K562 (cell line): ENCODE measurements at regions not wholly inside any gene's neighbourhood (a gene's known extent, or its start where the extent isn't known, plus 50 kb on each side); places are given as distances from the start of the nearest gene placed in this dataset.

Experiments used
- ATAC-seq: fragments of 200-7000 bp; cut with Tn5 transposase; 3 replicates; pipeline ENCODE4 v1.9.1; 2020; ENCODE audit warnings: moderate library complexity
- BruUV-seq: library from RNA; stranded (reverse); fragments of 400-500 nt; replicated peaks from 2 replicates; lab custom pipeline; 2021; lab: Mats Ljungman, UMichigan
- CTCF ChIA-PET: fragments of 300-600 bp; formaldehyde crosslinking; extraction: SDS; loops from one replicate; lab custom pipeline; 2021; ENCODE audit warnings: low intra/inter-chr PET ratio; lab: Yijun Ruan, JAX
- POLR2A ChIA-PET: fragments of 300-600, 350-650 bp; sonication (Branson Sonifier 250); formaldehyde crosslinking; extraction: SDS; loops from one replicate; lab custom pipeline; 2021; ENCODE audit warnings: antibody characterized with exemption, inconsistent platforms; lab: Yijun Ruan, JAX
- DNase-seq, 4 experiments: peaks; one replicate each; pipeline versions ENCODE4 v3.0.0 to v3.0.0-alpha.2; 2011 to 2018; ENCODE audit warnings: low spot score in 3 of 4, mixed read lengths in 3 of 4; ENCODE audit errors: extremely low read depth in 1 of 4
- FAIRE-seq: peaks from 2 replicates; lab custom pipeline; 2011; peaks lifted over from hg19 to GRCh38; lab: Jason Lieb, UNC
- H2AFZ ChIP-seq: 2 replicates; pipeline ENCODE4 v1.6.0; 2011; ENCODE audit warnings: low read depth, low read length, control low read depth, inconsistent platforms
- H3K27ac ChIP-seq: fragments of 200-600 bp; 3 replicates; pipeline ENCODE4 v1.8.0; 2011; ENCODE audit warnings: low read depth, mild to moderate bottlenecking, control low read depth, inconsistent platforms, low read length, moderate library complexity, mixed read lengths; ENCODE audit errors: extremely low read depth
- H3K27me3 ChIP-seq, 2 experiments: fragments of 300-600 bp in 1 of 2; 2 replicates in 1 of 2; 3 replicates in 1 of 2; pipeline versions ENCODE4 v1.6.0 to v1.8.0; 2011; ENCODE audit warnings: inconsistent platforms in 2 of 2, low read length in 2 of 2, mild to moderate bottlenecking in 1 of 2, mixed read lengths in 1 of 2, moderate library complexity in 1 of 2; ENCODE audit not compliant: control insufficient read depth in 2 of 2, insufficient read depth in 2 of 2
- H3K36me3 ChIP-seq: fragments of 300-600 bp; 3 replicates; pipeline ENCODE4 v1.8.0; 2011; ENCODE audit warnings: mild to moderate bottlenecking, low read length, inconsistent platforms; ENCODE audit not compliant: control insufficient read depth, insufficient read depth
- H3K4me1 ChIP-seq, 2 experiments: fragments of 200-600 bp in 1 of 2; replicated peaks in 1 of 2; 2 replicates in 1 of 2; 3 replicates in 1 of 2; pipeline versions ENCODE4 v1.5.1 to v1.8.0; 2011; ENCODE audit warnings: inconsistent platforms in 2 of 2, low read length in 2 of 2, mild to moderate bottlenecking in 1 of 2, mixed read lengths in 1 of 2, moderate library complexity in 1 of 2; ENCODE audit not compliant: control insufficient read depth in 2 of 2, insufficient read depth in 2 of 2
- H3K4me2 ChIP-seq: 2 replicates; pipeline ENCODE4 v1.6.1; 2011; ENCODE audit warnings: low read length, control low read depth, inconsistent platforms, mixed read lengths; ENCODE audit not compliant: insufficient read depth
- H3K4me3 ChIP-seq: fragments of 200-600 bp; sonication (generic), shearing (Covaris generic); 2 replicates; pipeline ENCODE4 v1.5.1; 2016; ENCODE audit warnings: control low read depth, inconsistent platforms
- H3K79me2 ChIP-seq: fragments of 200-600 bp; 3 replicates; pipeline ENCODE4 v1.8.0; 2011; ENCODE audit warnings: low read length, inconsistent platforms; ENCODE audit not compliant: control insufficient read depth, insufficient read depth
- H3K9ac ChIP-seq, 2 experiments: 2 replicates each; pipeline versions ENCODE4 v1.6.0 to v1.6.1; 2011; ENCODE audit warnings: low read depth in 2 of 2, low read length in 2 of 2, control low read depth in 1 of 2, inconsistent platforms in 1 of 2, mild to moderate bottlenecking in 1 of 2, mixed read lengths in 1 of 2; ENCODE audit not compliant: insufficient read depth in 1 of 2
- H3K9me1 ChIP-seq: one replicate; pipeline ENCODE4 v1.6.0; 2011; ENCODE audit warnings: inconsistent platforms, mild to moderate bottlenecking, low read length, moderate library complexity; ENCODE audit not compliant: control insufficient read depth, insufficient read depth
- H3K9me3 ChIP-seq: replicated peaks from 2 replicates; pipeline ENCODE4 v1.5.1; 2011; ENCODE audit warnings: low read depth, low read length, inconsistent platforms; ENCODE audit not compliant: control insufficient read depth, insufficient read depth
- H4K20me1 ChIP-seq: replicated peaks from 2 replicates; pipeline ENCODE4 v1.6.1; 2011; ENCODE audit warnings: low read length, inconsistent platforms, mixed read lengths; ENCODE audit not compliant: control insufficient read depth, insufficient read depth
- CAMTA2 ChIP-seq: fragments of 250-450 bp; sonication (Bioruptor Pico); conservative IDR thresholded peaks from 2 replicates; pipeline ENCODE4 v1.5.1; 2022
- CBX3 ChIP-seq, 2 experiments: IDR thresholded peaks; 1 replicate in 1 of 2; 2 replicates in 1 of 2; pipeline ENCODE4 v1.6.1; 2012; ENCODE audit warnings: inconsistent platforms in 2 of 2, low read length in 2 of 2, borderline replicate concordance in 1 of 2, control low read depth in 1 of 2
- EP300 ChIP-seq: IDR thresholded peaks from 2 replicates; pipeline ENCODE4 v1.6.1; 2012; ENCODE audit warnings: low read length, improper control_type of control experiment
- MECOM ChIP-seq: fragments of 250-450 bp; sonication (Bioruptor Pico); IDR thresholded peaks from 2 replicates; pipeline ENCODE4 v1.8.0; 2022; ENCODE audit warnings: inconsistent platforms
- NR2C2 ChIP-seq, 2 experiments: fragments of 200-800 bp in 1 of 2; sonication (Bioruptor generic) in 1 of 2; sonication (generic) in 1 of 2; formaldehyde crosslinking in 1 of 2; IDR thresholded peaks; 2 replicates each; pipeline versions ENCODE4 v1.6.1 to v1.8.0; 2016 to 2022; ENCODE audit warnings: mild to moderate bottlenecking in 1 of 2, missing compliant biosample characterization in 1 of 2, missing genetic modification characterization in 1 of 2, missing genetic modification reagents in 1 of 2
- PRMT5 ChIP-seq: sonication (generic); formaldehyde crosslinking; IDR thresholded peaks from 2 replicates; pipeline ENCODE4 v1.5.0; 2020; ENCODE audit warnings: missing genetic modification reagents
- RHOXF2B ChIP-seq: fragments of 250-450 bp; sonication (Bioruptor Pico); conservative IDR thresholded peaks from 2 replicates; pipeline ENCODE4 v1.5.1; 2021
- SMC3 ChIP-seq: conservative IDR thresholded peaks from 2 replicates; pipeline ENCODE4 v1.6.1; 2011; ENCODE audit warnings: low read depth, low read length, improper control_type of control experiment; ENCODE audit not compliant: insufficient read depth
- ZNF146 ChIP-seq: IDR thresholded peaks from one replicate; pipeline ENCODE4 v1.6.1; 2018; ENCODE audit warnings: missing compliant biosample characterization; ENCODE audit not compliant: unreplicated experiment
- ZNF384 ChIP-seq: IDR thresholded peaks from 2 replicates; pipeline ENCODE4 v1.6.1; 2012; ENCODE audit warnings: low read depth, low read length, improper control_type of control experiment
- WGBS: fragments of 100-300 bp; shearing (Covaris generic); methylation state at CpG from one replicate; pipeline ENCODE4 v1.1.6; 2016; ENCODE audit warnings: low coverage, mixed read lengths; ENCODE audit not compliant: insufficient coverage; ENCODE audit errors: missing lambda C conversion rate; 5-methylcytosine and 5-hydroxymethylcytosine counted together
- in situ Hi-C: fragments of 300-500 bp; cut with MboI; formaldehyde crosslinking; loops from 4 replicates; pipeline ENCODE4 v1.15.0; 2018; ENCODE audit warnings: inconsistent platforms, mixed read lengths
- intact Hi-C: fragments of 100-400 bp; cut with micrococcal nuclease; formaldehyde crosslinking; loops from 2 replicates; pipeline ENCODE4 v1.14.2; 2022
- TF ChIP-seq, protein P1 (sequence below): fragments of 450-650 bp; formaldehyde crosslinking; conservative IDR thresholded peaks from 2 replicates; pipeline ENCODE4 v1.4.0; 2022; ENCODE audit warnings: mild to moderate bottlenecking, missing genetic modification characterization

DNA sequence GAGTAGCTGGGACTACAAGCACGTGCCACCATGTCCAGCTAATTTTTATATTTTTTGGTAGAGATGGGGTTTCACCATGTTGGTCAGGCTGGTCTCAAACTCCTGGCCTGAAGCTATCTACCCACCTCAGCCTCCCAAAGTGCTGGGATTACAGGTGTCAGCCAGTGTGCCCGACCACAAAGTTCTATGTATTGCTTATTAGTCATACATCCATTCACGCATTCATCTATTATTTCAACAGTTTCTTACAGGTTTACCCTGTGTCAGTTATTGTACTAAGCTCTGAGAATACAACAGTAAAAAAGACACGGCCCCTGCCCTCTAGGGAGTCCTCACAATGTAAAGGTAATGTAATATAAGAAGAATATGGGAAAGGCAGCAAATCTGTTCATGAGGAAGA lies 188.9 kb upstream of the BTG1 start:
- TF ChIP-seq ZNF146: no peak
- TF ChIP-seq NR2C2 (CRISPR knock-in tag; IDR thresholded peaks at IDR 0.05): no peak
- TF ChIP-seq NR2C2 (tag; IDR thresholded peaks at IDR 0.05): no peak
- TF ChIP-seq MECOM: no peak
- in situ Hi-C loops: no loop called here
- POLR2A ChIA-PET: interaction anchor here (1.3 kb wide), 1 partner anchor 190 kb away, joined by 3 read pairs; no protein-coding TSS in a partner anchor

DNA sequence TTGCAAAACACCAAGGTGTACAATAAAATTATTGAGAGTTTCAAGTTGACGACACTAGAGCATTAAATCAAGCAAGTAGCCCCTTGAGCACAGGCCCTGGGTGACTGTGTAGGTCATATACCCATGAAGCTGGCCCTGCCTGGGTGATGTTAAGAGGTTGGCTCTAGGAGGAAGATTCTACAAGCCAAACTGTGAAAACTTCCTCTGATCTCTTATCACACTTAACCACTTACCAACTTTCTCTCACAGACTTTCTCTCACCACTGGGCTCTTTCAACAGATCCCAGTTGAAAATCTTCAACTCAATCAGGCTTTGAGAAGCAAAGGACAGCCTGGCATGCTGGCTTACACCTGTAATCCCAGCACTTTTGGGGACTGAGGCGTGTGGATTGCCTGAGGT lies 186.9 kb upstream of the BTG1 start:
- Histone ChIP-seq H3K4me3 (no peak overlapping the region), H4K20me1 (no peaks in the 10 kb centered on the region), H2AFZ (no peak overlapping the region), H3K36me3 (no peaks in the 10 kb centered on the region), H3K9ac (no peak overlapping the region), H3K27ac (no peak overlapping the region), H3K79me2 (no peaks in the 10 kb centered on the region), H3K9me3 (no peaks in the 10 kb centered on the region), H3K4me1 (peaks cover 0 to 9% of the 10 kb centered on the region in 2 experiments; a peak in 3 of 5 replicates), H3K9me1 (no peaks in the 10 kb centered on the region), H3K4me2 (no peak overlapping the region), H3K27me3 (no peaks in the 10 kb centered on the region)
- DNase-seq: no peak
- POLR2A ChIA-PET: no interaction called here
- CTCF ChIA-PET: no interaction called here
- in situ Hi-C loops (no loop called here), intact Hi-C loops (no loop called here)
- WGBS: 73% methylated on average over 2 of the region's 2 CpGs
- TF ChIP-seq CBX3 (IDR thresholded peaks at IDR 0.05; ENCODE audit: borderline replicate concordance in 1 of 2, low read length in 2 of 2) (no peak), CAMTA2 (CRISPR knock-in tag) (no peak), SMC3 (no peak), ZNF384 (no peak), EP300 (no peak), PRMT5 (CRISPR knock-in tag) (no peak), RHOXF2B (no peak)
- TF ChIP-seq, protein P1, sequence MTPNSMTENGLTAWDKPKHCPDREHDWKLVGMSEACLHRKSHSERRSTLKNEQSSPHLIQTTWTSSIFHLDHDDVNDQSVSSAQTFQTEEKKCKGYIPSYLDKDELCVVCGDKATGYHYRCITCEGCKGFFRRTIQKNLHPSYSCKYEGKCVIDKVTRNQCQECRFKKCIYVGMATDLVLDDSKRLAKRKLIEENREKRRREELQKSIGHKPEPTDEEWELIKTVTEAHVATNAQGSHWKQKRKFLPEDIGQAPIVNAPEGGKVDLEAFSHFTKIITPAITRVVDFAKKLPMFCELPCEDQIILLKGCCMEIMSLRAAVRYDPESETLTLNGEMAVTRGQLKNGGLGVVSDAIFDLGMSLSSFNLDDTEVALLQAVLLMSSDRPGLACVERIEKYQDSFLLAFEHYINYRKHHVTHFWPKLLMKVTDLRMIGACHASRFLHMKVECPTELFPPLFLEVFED (CRISPR knock-in tag): no peak
- no peak for ATAC-seq
- FAIRE-seq: no peak
- BruUV-seq: no TSS peak

More for the DNA sequence above, 188.9 kb upstream of the BTG1 start:
- Histone ChIP-seq H3K36me3 (no peaks in the 10 kb centered on the region), H4K20me1 (no peaks in the 10 kb centered on the region), H3K79me2 (no peaks in the 10 kb centered on the region), H3K9me1 (no peaks in the 10 kb centered on the region), H3K4me2 (no peak overlapping the region), H3K27me3 (no peaks in the 10 kb centered on the region), H2AFZ (no peak overlapping the region), H3K9me3 (no peaks in the 10 kb centered on the region), H3K9ac (no peak overlapping the region), H3K27ac (no peak overlapping the region), H3K4me3 (no peak overlapping the region), H3K4me1 (peaks cover 3 to 9% of the 10 kb centered on the region in 2 experiments; a peak in 3 of 5 replicates)
- FAIRE-seq: no peak
- no peak for ATAC-seq
- CTCF ChIA-PET: no interaction called here
- no TSS peak for BruUV-seq
- no peak for DNase-seq
- intact Hi-C loops: no loop called here
- 48% methylated on average over 4 of the region's 4 CpGs for WGBS
